Ishikawa (cell line): ENCODE measurements at regions not wholly inside any gene's neighbourhood (a gene's known extent, or its start where the extent isn't known, plus 50 kb on each side); places are given as distances from the start of the nearest gene placed in this dataset.

Source experiments
- CEBPB ChIP-seq: IDR thresholded peaks from 2 replicates; pipeline ENCODE4 v1.6.1; 2012
- CREB1 ChIP-seq: IDR thresholded peaks from 2 replicates; pipeline ENCODE4 v1.6.1; 2012; ENCODE audit warnings: low read depth
- EGR1 ChIP-seq: IDR thresholded peaks from 2 replicates; pipeline ENCODE4 v1.6.1; 2012
- EP300 ChIP-seq: IDR thresholded peaks from 2 replicates; pipeline ENCODE4 v1.6.1; 2012; ENCODE audit warnings: borderline replicate concordance
- FOXM1 ChIP-seq: IDR thresholded peaks from 2 replicates; pipeline ENCODE4 v1.6.1; 2012; ENCODE audit warnings: low read depth, borderline replicate concordance
- NFIC ChIP-seq: IDR thresholded peaks from 2 replicates; pipeline ENCODE4 v1.6.1; 2012
- RAD21 ChIP-seq: IDR thresholded peaks from 2 replicates; pipeline ENCODE4 v1.6.1; 2012; ENCODE audit warnings: low read depth
- TAF1 ChIP-seq: IDR thresholded peaks from 2 replicates; pipeline ENCODE4 v1.6.1; 2012; ENCODE audit warnings: low read depth, mild to moderate bottlenecking
- TCF12 ChIP-seq: IDR thresholded peaks from 2 replicates; pipeline ENCODE4 v1.6.1; 2012; ENCODE audit warnings: low read depth
- TEAD4 ChIP-seq: IDR thresholded peaks from 2 replicates; pipeline ENCODE4 v1.6.1; 2012
- YY1 ChIP-seq: IDR thresholded peaks from 2 replicates; pipeline ENCODE4 v1.6.1; 2012; ENCODE audit warnings: low read depth
- ZBTB7A ChIP-seq: IDR thresholded peaks from 2 replicates; pipeline ENCODE4 v1.6.1; 2012; ENCODE audit warnings: low read depth
- TF ChIP-seq, protein P1 (sequence below): IDR thresholded peaks from 2 replicates; pipeline ENCODE4 v1.6.1; 2012; ENCODE audit warnings: low read depth, mild to moderate bottlenecking
- TF ChIP-seq, protein P2 (sequence below): IDR thresholded peaks from 2 replicates; pipeline ENCODE4 v1.6.1; 2012
- TF ChIP-seq, protein P3 (sequence below): IDR thresholded peaks from 2 replicates; pipeline ENCODE4 v1.6.1; 2012

DNA sequence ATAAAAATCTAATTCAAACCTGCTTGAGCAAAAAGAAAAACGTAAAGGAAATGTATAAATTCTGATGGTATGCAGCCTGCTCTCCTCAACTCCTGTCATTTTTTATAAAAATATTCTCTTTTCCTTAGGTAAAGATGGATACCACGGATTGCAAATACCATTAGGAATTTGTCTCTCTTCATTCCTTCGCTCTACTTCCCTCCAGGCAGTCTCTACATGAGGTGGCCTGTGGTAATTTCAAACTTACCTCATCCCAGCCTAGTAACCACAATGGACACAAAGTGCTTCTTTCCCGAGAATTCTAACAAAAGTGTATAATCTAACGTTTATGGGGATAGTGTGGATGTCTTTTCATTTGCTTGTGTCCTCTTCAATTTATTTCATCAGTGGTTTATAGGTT lies 239.5 kb upstream of the LRRC7 start:
- TF ChIP-seq, protein P1, sequence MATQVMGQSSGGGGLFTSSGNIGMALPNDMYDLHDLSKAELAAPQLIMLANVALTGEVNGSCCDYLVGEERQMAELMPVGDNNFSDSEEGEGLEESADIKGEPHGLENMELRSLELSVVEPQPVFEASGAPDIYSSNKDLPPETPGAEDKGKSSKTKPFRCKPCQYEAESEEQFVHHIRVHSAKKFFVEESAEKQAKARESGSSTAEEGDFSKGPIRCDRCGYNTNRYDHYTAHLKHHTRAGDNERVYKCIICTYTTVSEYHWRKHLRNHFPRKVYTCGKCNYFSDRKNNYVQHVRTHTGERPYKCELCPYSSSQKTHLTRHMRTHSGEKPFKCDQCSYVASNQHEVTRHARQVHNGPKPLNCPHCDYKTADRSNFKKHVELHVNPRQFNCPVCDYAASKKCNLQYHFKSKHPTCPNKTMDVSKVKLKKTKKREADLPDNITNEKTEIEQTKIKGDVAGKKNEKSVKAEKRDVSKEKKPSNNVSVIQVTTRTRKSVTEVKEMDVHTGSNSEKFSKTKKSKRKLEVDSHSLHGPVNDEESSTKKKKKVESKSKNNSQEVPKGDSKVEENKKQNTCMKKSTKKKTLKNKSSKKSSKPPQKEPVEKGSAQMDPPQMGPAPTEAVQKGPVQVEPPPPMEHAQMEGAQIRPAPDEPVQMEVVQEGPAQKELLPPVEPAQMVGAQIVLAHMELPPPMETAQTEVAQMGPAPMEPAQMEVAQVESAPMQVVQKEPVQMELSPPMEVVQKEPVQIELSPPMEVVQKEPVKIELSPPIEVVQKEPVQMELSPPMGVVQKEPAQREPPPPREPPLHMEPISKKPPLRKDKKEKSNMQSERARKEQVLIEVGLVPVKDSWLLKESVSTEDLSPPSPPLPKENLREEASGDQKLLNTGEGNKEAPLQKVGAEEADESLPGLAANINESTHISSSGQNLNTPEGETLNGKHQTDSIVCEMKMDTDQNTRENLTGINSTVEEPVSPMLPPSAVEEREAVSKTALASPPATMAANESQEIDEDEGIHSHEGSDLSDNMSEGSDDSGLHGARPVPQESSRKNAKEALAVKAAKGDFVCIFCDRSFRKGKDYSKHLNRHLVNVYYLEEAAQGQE: no peak
- TF ChIP-seq EP300: no peak
- TF ChIP-seq CREB1: no peak
- TF ChIP-seq EGR1: no peak
- TF ChIP-seq CEBPB: no peak
- TF ChIP-seq, protein P2, sequence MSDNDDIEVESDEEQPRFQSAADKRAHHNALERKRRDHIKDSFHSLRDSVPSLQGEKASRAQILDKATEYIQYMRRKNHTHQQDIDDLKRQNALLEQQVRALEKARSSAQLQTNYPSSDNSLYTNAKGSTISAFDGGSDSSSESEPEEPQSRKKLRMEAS: no peak
- TF ChIP-seq TCF12: no peak
- no peak for TF ChIP-seq FOXM1
- no peak for TF ChIP-seq ZBTB7A
- TF ChIP-seq, protein P3, sequence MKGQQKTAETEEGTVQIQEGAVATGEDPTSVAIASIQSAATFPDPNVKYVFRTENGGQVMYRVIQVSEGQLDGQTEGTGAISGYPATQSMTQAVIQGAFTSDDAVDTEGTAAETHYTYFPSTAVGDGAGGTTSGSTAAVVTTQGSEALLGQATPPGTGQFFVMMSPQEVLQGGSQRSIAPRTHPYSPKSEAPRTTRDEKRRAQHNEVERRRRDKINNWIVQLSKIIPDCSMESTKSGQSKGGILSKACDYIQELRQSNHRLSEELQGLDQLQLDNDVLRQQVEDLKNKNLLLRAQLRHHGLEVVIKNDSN: no peak
- TF ChIP-seq TEAD4: no peak

DNA sequence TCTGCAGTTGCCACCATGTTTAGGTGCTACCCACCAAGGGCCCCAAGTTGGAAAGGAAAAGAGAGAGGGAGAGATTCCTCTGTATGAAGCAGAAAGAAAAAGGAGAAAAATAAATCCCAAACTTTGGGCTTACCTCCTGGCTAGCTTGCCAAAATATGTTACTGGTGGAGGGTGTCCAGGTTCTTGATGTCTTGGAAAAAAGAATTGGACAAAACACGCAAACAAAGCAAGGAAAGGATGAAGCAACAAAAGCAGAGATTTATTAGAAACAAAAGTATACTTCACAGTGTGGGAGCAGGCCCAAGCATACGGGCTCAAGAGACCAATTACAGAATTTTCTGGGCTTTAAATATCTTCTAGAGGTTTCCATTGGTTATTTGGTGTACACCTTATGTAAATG lies 204.5 kb upstream of the LRRC7 start:
- no peak for TF ChIP-seq CEBPB

DNA sequence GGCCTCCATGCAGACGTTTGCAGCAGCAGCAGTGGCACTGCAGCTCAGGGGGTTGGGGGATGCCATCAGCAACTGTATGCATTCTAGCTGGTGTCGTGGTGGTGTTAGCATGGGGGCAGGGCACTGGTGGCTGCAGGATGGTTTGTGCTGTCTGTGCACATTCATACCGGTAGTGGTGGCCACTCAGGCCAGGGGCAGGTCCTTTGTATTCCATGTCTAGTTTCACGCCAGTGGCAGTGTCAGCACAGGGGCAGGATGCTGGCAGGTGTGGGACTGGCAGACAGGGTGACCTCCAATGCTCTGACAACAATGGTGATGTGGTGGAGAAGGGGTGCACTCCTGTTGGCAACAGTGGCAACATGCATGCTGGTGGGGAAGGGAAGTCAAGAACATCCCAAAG lies 194.2 kb upstream of the LRRC7 start:
- no peak for TF ChIP-seq TAF1
- TF ChIP-seq EGR1: no peak
- TF ChIP-seq, protein P2: no peak
- TF ChIP-seq YY1: no peak
- TF ChIP-seq, protein P3: no peak
- TF ChIP-seq RAD21: no peak
- TF ChIP-seq CREB1: no peak
- TF ChIP-seq ZBTB7A: no peak
- TF ChIP-seq, protein P1: no peak
- TF ChIP-seq FOXM1: no peak

DNA sequence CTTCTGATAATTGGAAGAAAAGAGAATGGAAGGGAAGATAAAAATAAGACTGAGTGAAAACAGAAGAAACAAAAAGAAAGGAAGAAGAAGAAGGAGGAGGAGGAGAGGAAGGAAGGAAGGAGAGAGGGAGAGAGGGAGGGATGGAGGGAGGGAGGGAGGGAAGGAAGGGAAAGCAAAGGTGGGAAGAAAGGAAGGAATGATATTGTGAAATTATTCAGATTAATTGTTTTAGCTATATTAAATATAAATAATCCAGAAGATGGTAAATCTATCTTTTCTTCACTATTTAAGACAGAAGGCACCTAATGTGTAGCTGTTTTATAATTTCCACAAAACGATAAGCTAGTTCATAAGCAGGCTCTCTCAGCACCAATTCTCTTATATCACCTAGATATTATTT lies 191.3 kb upstream of the LRRC7 start:
- TF ChIP-seq TAF1: no peak
- TF ChIP-seq, protein P2: no peak
- no peak for TF ChIP-seq TCF12
- TF ChIP-seq FOXM1: no peak
- no peak for TF ChIP-seq EGR1
- TF ChIP-seq CREB1: no peak
- TF ChIP-seq YY1: no peak
- TF ChIP-seq, protein P1: no peak
- no peak for TF ChIP-seq NFIC
- no peak for TF ChIP-seq TEAD4
- no peak for TF ChIP-seq RAD21
- TF ChIP-seq CEBPB: no peak
- TF ChIP-seq EP300: no peak
- TF ChIP-seq ZBTB7A: no peak
- TF ChIP-seq, protein P3: no peak

DNA sequence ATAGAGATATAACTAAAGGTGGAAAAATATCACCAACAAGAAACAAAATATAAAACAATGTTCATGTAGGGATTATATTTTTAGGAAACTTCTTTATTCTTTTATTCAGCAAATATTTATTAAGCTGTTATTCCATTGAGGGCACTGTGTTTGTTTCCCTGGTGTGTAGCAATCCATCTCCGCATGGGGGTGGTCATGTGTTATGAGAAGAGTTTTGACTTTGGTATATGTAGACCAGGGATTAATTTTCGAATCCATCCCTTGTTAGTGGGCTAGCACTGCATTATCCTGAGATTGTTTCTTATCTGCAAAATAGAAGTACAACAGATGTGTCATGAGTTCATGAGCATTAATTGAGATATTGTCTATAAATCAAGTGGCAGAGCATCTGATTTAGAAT lies 190.2 kb upstream of the LRRC7 start:
- no peak for TF ChIP-seq NFIC
- no peak for TF ChIP-seq CREB1
- TF ChIP-seq, protein P3: no peak
- TF ChIP-seq CEBPB: no peak
- no peak for TF ChIP-seq TCF12
- no peak for TF ChIP-seq EP300
- no peak for TF ChIP-seq RAD21
- TF ChIP-seq, protein P1: no peak
- TF ChIP-seq ZBTB7A: no peak
- TF ChIP-seq, protein P2: no peak
- no peak for TF ChIP-seq EGR1
